ENCODE measurements at regions not wholly inside any gene's neighbourhood (a gene's known extent, or its start where the extent isn't known, plus 50 kb on each side); places are given as distances from the start of the nearest gene placed in this dataset.

DNA sequence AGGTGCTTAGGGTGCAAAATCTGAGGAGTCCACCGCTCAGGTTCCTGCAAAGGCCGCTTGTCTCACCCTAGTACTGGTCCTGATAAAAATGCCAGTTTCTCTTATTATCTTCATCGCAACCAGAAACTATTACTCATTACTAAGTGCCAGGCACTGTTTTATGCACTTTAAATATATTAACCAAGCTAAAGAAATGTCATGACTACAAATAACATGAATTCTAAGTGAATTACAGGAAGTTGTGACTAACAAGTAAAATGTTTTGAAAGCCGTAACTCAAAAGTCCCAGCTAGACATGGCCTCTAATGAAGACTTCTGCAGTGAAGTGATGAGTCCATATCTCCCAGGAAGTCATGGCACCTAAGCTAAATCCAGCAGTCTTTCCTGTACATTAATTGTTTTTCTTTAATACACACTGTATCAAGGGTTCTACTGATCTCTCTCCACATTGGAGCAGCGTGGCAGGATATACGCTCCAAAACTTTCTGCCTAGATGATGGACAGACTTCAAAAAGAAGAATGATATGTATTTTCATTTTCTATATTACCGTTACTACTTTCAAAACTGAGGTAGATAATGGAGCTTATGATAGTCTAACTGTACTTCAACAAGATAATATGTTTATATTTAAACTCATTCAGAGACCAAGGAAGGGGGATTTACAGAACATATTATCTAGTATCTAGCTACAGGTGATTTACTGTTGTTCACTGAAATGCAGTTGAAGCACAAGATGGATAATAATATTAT is 117.3 kb upstream of the ARID2 start:
- TF ChIP-seq, protein P1, sequence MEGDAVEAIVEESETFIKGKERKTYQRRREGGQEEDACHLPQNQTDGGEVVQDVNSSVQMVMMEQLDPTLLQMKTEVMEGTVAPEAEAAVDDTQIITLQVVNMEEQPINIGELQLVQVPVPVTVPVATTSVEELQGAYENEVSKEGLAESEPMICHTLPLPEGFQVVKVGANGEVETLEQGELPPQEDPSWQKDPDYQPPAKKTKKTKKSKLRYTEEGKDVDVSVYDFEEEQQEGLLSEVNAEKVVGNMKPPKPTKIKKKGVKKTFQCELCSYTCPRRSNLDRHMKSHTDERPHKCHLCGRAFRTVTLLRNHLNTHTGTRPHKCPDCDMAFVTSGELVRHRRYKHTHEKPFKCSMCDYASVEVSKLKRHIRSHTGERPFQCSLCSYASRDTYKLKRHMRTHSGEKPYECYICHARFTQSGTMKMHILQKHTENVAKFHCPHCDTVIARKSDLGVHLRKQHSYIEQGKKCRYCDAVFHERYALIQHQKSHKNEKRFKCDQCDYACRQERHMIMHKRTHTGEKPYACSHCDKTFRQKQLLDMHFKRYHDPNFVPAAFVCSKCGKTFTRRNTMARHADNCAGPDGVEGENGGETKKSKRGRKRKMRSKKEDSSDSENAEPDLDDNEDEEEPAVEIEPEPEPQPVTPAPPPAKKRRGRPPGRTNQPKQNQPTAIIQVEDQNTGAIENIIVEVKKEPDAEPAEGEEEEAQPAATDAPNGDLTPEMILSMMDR (IDR thresholded peaks at IDR 0.05), result no peak
- TF ChIP-seq POLR2A (IDR thresholded peaks at IDR 0.05), result no peak
